ENCODE measurements at regions not wholly inside any gene's neighbourhood (a gene's known extent, or its start where the extent isn't known, plus 50 kb on each side); places are given as distances from the start of the nearest gene placed in this dataset.

- no peak for DNase-seq (ENCODE audit: low read depth, low spot score)
- in situ Hi-C loops (cut with HindIII; ENCODE audit: low pct_unique_long_range_greater_than_20kb, low sequenced_read_pairs) = no loop called here
Observed at GRCh38 chr10:90308223-90308622, 549.6 kb downstream of the HTR7 start.

GRCh38 chr10:90313576-90314325 is 544.1 kb downstream of the HTR7 start:
- in situ Hi-C loops (cut with HindIII; ENCODE audit: low pct_unique_long_range_greater_than_20kb, low sequenced_read_pairs) = no loop called here
- DNase-seq (ENCODE audit: low read depth, low spot score) = no peak

DNA sequence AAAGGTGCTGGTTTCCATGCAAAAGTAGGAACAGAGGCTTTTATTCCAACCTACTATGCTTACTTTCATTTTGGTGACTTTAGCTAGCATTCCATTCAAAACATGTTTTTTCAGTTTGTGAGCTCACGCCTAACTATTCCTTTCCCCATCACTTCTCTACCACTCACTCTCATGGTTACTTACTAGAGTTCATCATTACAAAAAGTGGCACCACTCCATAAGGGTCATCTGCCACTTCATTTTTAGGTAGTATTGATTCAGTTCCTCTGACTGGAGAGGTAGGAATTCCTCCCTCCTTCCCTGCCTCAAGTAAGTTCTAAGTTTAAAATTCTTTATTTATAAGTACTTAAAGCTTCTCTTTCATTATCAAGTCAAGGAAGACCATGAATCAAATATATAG is 543.1 kb downstream of the HTR7 start:
- in situ Hi-C loops (cut with HindIII; ENCODE audit: low pct_unique_long_range_greater_than_20kb, low sequenced_read_pairs) = no loop called here
- no peak for DNase-seq (ENCODE audit: low read depth, low spot score)

DNA sequence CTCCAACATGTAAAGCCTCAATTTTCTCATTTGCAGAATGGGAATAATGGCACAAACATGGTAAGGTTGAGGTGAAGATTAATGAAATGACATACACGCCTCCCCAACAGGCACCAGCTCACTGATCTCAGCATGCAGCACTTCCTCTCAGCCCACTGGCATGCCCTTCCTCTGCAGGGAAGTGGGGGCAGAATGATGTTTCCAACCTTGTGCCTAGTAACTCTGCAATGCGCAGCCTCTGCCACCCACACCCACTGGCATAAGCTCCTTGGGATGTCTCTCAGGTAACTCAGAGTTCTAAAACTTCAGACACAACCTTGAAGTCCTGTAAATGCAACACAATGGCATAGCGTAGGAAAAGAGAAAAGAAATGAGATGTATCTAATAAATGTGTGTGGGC is 540.7 kb downstream of the HTR7 start:
- DNase-seq (ENCODE audit: low read depth, low spot score) = no peak
- in situ Hi-C loops (cut with HindIII; ENCODE audit: low pct_unique_long_range_greater_than_20kb, low sequenced_read_pairs) = no loop called here

DNA sequence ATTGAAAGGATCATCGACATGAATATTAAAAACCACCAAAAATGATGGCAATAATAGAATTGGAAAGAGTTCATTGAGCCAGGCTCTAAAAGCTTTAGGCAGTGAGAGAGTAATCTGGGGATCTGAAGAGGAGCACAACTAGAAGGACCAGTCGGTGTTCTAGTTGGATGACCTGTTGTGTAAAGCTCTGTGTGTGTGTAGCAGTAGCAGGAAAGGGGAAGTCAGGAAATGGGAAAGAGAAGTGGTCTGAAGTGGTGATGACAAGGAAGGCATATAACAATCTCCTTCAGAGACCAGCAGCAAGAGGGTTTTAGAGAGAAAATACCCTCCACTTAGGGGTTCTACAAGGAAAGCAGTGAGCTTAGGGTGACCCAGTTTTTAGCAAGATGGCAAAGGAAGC is 539.2 kb downstream of the HTR7 start:
- in situ Hi-C loops (cut with HindIII; ENCODE audit: low pct_unique_long_range_greater_than_20kb, low sequenced_read_pairs) = no loop called here
- no peak for DNase-seq (ENCODE audit: low read depth, low spot score)

- in situ Hi-C loops (cut with HindIII; ENCODE audit: low pct_unique_long_range_greater_than_20kb, low sequenced_read_pairs) = no loop called here
- peak; percentile 2 for DNase-seq (ENCODE audit: low read depth, low spot score)
Observed at GRCh38 chr10:90319188-90319914, 538.5 kb downstream of the HTR7 start.

DNA sequence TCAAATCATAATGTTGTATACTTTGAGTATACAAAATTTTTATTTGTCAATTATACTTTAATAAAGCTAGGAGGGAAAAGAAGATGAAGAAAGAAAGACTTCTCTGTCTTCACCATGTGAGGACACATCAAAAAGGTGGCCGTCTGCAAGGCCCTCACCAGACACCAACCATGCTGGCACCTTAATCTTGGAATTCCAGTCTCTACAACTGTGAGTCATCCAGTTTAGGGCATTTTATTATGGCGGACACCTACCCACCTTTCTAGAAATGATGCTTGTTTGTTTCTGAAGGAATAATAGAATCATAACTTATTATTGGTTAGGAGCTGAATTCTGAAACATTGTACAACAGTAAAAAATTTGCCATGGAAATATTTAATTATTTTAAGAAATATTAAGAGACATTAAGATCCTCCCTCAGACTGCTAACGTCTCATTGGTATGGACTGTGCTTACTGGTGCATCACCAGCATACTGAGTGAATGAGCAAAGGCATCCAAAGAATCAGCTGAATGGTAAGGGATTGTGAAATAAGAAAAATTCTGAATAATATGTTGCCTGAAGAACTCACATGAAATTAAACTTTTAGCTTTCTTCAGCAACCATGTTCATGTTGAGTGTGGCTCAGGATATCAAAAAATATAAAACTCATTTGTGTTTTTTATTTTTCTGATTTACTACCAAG is 536.6 kb downstream of the HTR7 start:
- in situ Hi-C loops (cut with HindIII; ENCODE audit: low pct_unique_long_range_greater_than_20kb, low sequenced_read_pairs) = no loop called here
- no peak for DNase-seq (ENCODE audit: low read depth, low spot score)

GRCh38 chr10:90326498-90327267 is 531.2 kb downstream of the HTR7 start:
- in situ Hi-C loops (cut with HindIII; ENCODE audit: low pct_unique_long_range_greater_than_20kb, low sequenced_read_pairs) = no loop called here
- DNase-seq (ENCODE audit: low read depth, low spot score) = no peak

DNA sequence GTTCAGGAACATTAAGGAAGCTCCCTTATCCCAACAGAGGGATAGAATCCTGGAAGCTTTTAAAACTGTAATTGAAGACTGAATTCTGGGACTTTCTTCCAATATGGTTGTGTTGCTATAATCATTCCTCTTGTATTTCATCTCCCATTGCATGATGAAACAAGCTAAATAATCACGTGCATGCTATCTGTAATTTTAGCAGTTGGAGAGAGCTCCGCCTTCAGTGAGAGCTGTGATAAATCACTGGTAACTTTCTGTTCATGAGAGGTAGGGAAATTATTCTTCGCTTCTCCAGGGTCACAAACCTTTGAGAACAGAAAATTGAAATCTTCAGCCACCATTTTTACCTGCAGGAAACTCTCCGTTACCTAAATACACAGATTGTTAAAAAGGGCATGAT is 530.2 kb downstream of the HTR7 start:
- no peak for DNase-seq (ENCODE audit: low read depth, low spot score)
- in situ Hi-C loops (cut with HindIII; ENCODE audit: low pct_unique_long_range_greater_than_20kb, low sequenced_read_pairs) = no loop called here

GRCh38 chr10:90328459-90328858 is 529.4 kb downstream of the HTR7 start:
- in situ Hi-C loops (cut with HindIII; ENCODE audit: low pct_unique_long_range_greater_than_20kb, low sequenced_read_pairs) = no loop called here
- DNase-seq (ENCODE audit: low read depth, low spot score) = no peak

- no peak for DNase-seq (ENCODE audit: low read depth, low spot score)
- in situ Hi-C loops (cut with HindIII; ENCODE audit: low pct_unique_long_range_greater_than_20kb, low sequenced_read_pairs) = no loop called here
Observed at GRCh38 chr10:90328896-90329295, 528.9 kb downstream of the HTR7 start.

DNA sequence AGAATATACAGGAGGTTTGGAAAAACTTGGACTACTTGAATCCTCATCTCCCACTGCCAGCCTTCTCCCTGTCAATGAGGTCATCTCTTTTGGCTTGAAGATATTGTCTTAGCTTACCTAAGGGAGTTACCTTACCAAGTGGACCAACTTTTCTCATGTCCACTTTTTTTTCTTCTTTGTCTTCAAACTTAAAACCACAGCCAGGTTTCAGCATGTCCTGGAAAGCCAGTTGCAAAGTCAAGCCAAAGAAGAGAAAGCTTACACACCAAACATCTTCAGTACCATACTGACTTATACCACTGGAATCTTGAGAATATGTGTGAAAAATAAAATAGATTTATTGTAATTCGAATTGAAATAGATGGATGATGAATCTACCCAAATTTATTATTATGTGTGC is 520.5 kb downstream of the HTR7 start:
- in situ Hi-C loops (cut with HindIII; ENCODE audit: low pct_unique_long_range_greater_than_20kb, low sequenced_read_pairs) = no loop called here

DNA sequence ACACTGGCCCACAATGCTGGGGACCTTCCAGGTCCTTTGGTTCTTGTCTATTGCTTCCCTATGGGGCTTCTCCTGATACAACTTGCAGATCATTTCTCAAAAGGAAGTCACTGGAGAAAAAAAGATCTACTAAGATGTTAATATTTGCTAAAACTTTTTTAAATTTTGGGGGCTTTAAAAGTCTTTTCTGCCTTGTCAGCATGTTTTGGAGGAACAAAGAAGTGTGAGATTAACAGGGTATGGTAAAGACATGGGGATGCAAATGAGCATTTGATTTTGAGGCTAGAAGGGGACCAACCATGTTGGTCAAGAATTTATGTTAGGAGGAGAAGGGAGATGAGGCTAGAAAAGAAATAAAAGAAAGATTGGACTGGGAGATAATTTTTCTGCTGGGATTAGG is 515.4 kb downstream of the HTR7 start:
- in situ Hi-C loops (cut with HindIII; ENCODE audit: low pct_unique_long_range_greater_than_20kb, low sequenced_read_pairs) = no loop called here
- DNase-seq (ENCODE audit: low read depth, low spot score) = no peak

More for the DNA sequence above, 520.5 kb downstream of the HTR7 start:
- DNase-seq (ENCODE audit: low read depth, low spot score) = no peak

- in situ Hi-C loops (cut with HindIII; ENCODE audit: low pct_unique_long_range_greater_than_20kb, low sequenced_read_pairs) = no loop called here
- no peak for DNase-seq (ENCODE audit: low read depth, low spot score)
Observed at GRCh38 chr10:90344226-90344625, 513.6 kb downstream of the HTR7 start.

- in situ Hi-C loops (cut with HindIII; ENCODE audit: low pct_unique_long_range_greater_than_20kb, low sequenced_read_pairs) = no loop called here
- no peak for DNase-seq (ENCODE audit: low read depth, low spot score)
Observed at GRCh38 chr10:90347239-90347638, 510.6 kb downstream of the HTR7 start.

- no peak for DNase-seq (ENCODE audit: low read depth, low spot score)
- in situ Hi-C loops (cut with HindIII; ENCODE audit: low pct_unique_long_range_greater_than_20kb, low sequenced_read_pairs) = no loop called here
Observed at GRCh38 chr10:90350122-90350521, 507.7 kb downstream of the HTR7 start.

DNA sequence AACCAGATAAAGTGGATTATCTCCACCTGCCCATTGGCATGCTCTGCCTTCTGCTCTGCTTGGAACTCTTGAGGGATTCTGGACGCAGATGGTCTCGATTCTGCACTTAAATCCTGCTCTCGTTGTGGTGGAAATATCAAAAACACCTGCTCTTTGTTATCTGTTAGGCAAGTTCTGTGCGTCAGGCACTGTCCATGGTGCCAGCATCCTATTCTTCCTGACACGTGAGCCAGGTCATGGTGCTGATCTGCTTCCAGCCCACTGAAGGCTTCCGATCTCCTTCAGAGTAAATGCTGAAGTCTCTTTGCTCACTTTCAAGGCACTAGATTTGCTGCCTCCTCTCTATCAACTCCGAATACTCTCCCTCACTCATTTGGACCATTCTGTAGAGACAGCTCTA is 505.6 kb downstream of the HTR7 start:
- in situ Hi-C loops (cut with HindIII; ENCODE audit: low pct_unique_long_range_greater_than_20kb, low sequenced_read_pairs) = no loop called here
- DNase-seq (ENCODE audit: low read depth, low spot score) = no peak

- in situ Hi-C loops (cut with HindIII; ENCODE audit: low pct_unique_long_range_greater_than_20kb, low sequenced_read_pairs) = no loop called here
- no peak for DNase-seq (ENCODE audit: low read depth, low spot score)
Observed at GRCh38 chr10:90354914-90355313, 502.9 kb downstream of the HTR7 start.
